Skeletal muscle tissue (tissue), 3 donors: ENCODE measurements at regions not wholly inside any gene's neighbourhood (a gene's known extent, or its start where the extent isn't known, plus 50 kb on each side); places are given as distances from the start of the nearest gene placed in this dataset.

Source experiments
- H3K27ac ChIP-seq: one replicate; pipeline ENCODE4 v1.7.0; 2013; ENCODE audit warnings: mild to moderate bottlenecking, low read depth, low read length, inconsistent platforms
- H3K27me3 ChIP-seq, 3 donors: one replicate each; pipeline ENCODE4 v1.7.0; 2013; ENCODE audit warnings: low read length in 3 of 3; ENCODE audit not compliant: control insufficient read depth in 3 of 3, insufficient read depth in 3 of 3
- H3K36me3 ChIP-seq, 3 donors: one replicate each; pipeline ENCODE4 v1.7.0; 2013; ENCODE audit warnings: low read length in 3 of 3; ENCODE audit not compliant: control insufficient read depth in 3 of 3, insufficient read depth in 3 of 3
- H3K4me1 ChIP-seq, 3 donors: one replicate each; pipeline ENCODE4 v1.7.0; 2013; ENCODE audit warnings: low read length in 3 of 3, mild to moderate bottlenecking in 3 of 3; ENCODE audit not compliant: control insufficient read depth in 3 of 3, insufficient read depth in 3 of 3
- H3K4me3 ChIP-seq, 3 donors: one replicate each; pipeline ENCODE4 v1.7.0; 2013; ENCODE audit warnings: low read length in 3 of 3
- H3K9ac ChIP-seq, 3 donors: one replicate each; pipeline ENCODE4 v1.7.0; 2013; ENCODE audit warnings: low read length in 3 of 3, mild to moderate bottlenecking in 3 of 3, moderate library complexity in 2 of 3, low read depth in 1 of 3
- H3K9me3 ChIP-seq, 3 donors: one replicate each; pipeline ENCODE4 v1.7.0; 2013; ENCODE audit warnings: low read length in 3 of 3; ENCODE audit not compliant: control insufficient read depth in 3 of 3
- donor health status: Osteomylitis.

- no peaks in the 10 kb centered on the region for H3K4me1 ChIP-seq
- no peak overlapping the region for H3K27ac ChIP-seq
- H3K9me3 ChIP-seq, result no peaks in the 10 kb centered on the region
- H3K9ac ChIP-seq, result no peak overlapping the region
- H3K27me3 ChIP-seq, result peaks cover 0 to 7% (median 0%) of the 10 kb centered on the region in 3 donors
- H3K36me3 ChIP-seq, result no peaks in the 10 kb centered on the region
- H3K4me3 ChIP-seq, result no peak overlapping the region
Observed at GRCh38 chr20:60338556-60338955, 380.3 kb downstream of the CDH26 start.

- Histone ChIP-seq H3K4me3 (no peak overlapping the region), H3K36me3 (no peaks in the 10 kb centered on the region), H3K27me3 (peaks cover 0 to 4% (median 0%) of the 10 kb centered on the region in 3 donors), H3K9me3 (no peaks in the 10 kb centered on the region), H3K9ac (no peak overlapping the region), H3K4me1 (no peaks in the 10 kb centered on the region), H3K27ac (no peak overlapping the region)
Observed at GRCh38 chr20:60339738-60340137, 381.5 kb downstream of the CDH26 start.

- H3K4me1 ChIP-seq, result no peaks in the 10 kb centered on the region
- no peak overlapping the region for H3K9ac ChIP-seq
- H3K27me3 ChIP-seq, result peaks cover 0 to 4% (median 0%) of the 10 kb centered on the region in 3 donors
- no peaks in the 10 kb centered on the region for H3K9me3 ChIP-seq
- no peak overlapping the region for H3K27ac ChIP-seq
- no peak overlapping the region for H3K4me3 ChIP-seq
- H3K36me3 ChIP-seq, result no peaks in the 10 kb centered on the region
Observed at GRCh38 chr20:60340232-60340631, 382.0 kb downstream of the CDH26 start.

- no peaks in the 10 kb centered on the region for H3K9me3 ChIP-seq
- H3K27ac ChIP-seq, result no peak overlapping the region
- no peaks in the 10 kb centered on the region for H3K4me1 ChIP-seq
- no peaks in the 10 kb centered on the region for H3K36me3 ChIP-seq
- H3K9ac ChIP-seq, result no peak overlapping the region
- H3K27me3 ChIP-seq, result peaks cover 0 to 4% (median 0%) of the 10 kb centered on the region in 3 donors
- H3K4me3 ChIP-seq, result no peak overlapping the region
Observed at GRCh38 chr20:60341062-60341461, 382.8 kb downstream of the CDH26 start.

GRCh38 chr20:60345106-60345505 lies 386.9 kb downstream of the CDH26 start:
- peaks cover 0 to 4% (median 0%) of the 10 kb centered on the region in 3 donors for H3K27me3 ChIP-seq

GRCh38 chr20:60349418-60349817 lies 391.2 kb downstream of the CDH26 start:
- Histone ChIP-seq H3K27me3 (no peaks in the 10 kb centered on the region), H3K27ac (no peak overlapping the region), H3K4me3 (no peak overlapping the region), H3K36me3 (no peaks in the 10 kb centered on the region), H3K4me1 (no peaks in the 10 kb centered on the region), H3K9me3 (no peaks in the 10 kb centered on the region), H3K9ac (no peak overlapping the region)

More at GRCh38 chr20:60345106-60345505, 386.9 kb downstream of the CDH26 start:
- Histone ChIP-seq H3K4me3 (no peak overlapping the region), H3K36me3 (no peaks in the 10 kb centered on the region), H3K9me3 (no peaks in the 10 kb centered on the region), H3K9ac (no peak overlapping the region), H3K4me1 (no peaks in the 10 kb centered on the region), H3K27ac (no peak overlapping the region)

GRCh38 chr20:60352017-60352416 lies 393.8 kb downstream of the CDH26 start:
- H3K36me3 ChIP-seq, result no peaks in the 10 kb centered on the region
- H3K4me1 ChIP-seq, result no peaks in the 10 kb centered on the region

GRCh38 chr20:60352596-60352995 lies 394.4 kb downstream of the CDH26 start:
- H3K27me3 ChIP-seq, result no peaks in the 10 kb centered on the region
- no peaks in the 10 kb centered on the region for H3K9me3 ChIP-seq
- no peak overlapping the region for H3K27ac ChIP-seq
- no peaks in the 10 kb centered on the region for H3K4me1 ChIP-seq
- H3K9ac ChIP-seq, result no peak overlapping the region
- no peaks in the 10 kb centered on the region for H3K36me3 ChIP-seq
- H3K4me3 ChIP-seq, result no peak overlapping the region

More at GRCh38 chr20:60352017-60352416, 393.8 kb downstream of the CDH26 start:
- Histone ChIP-seq H3K9me3 (no peaks in the 10 kb centered on the region), H3K27ac (no peak overlapping the region), H3K27me3 (no peaks in the 10 kb centered on the region), H3K9ac (no peak overlapping the region), H3K4me3 (no peak overlapping the region)

GRCh38 chr20:60354024-60354580 lies 395.9 kb downstream of the CDH26 start:
- Histone ChIP-seq H3K27ac (no peak overlapping the region), H3K36me3 (no peaks in the 10 kb centered on the region), H3K27me3 (no peaks in the 10 kb centered on the region), H3K9me3 (no peaks in the 10 kb centered on the region), H3K9ac (no peak overlapping the region), H3K4me1 (no peaks in the 10 kb centered on the region), H3K4me3 (no peak overlapping the region)

- Histone ChIP-seq H3K4me1 (no peaks in the 10 kb centered on the region), H3K27ac (no peak overlapping the region), H3K4me3 (no peak overlapping the region), H3K9ac (no peak overlapping the region), H3K36me3 (no peaks in the 10 kb centered on the region), H3K9me3 (no peaks in the 10 kb centered on the region), H3K27me3 (no peaks in the 10 kb centered on the region)
Observed at GRCh38 chr20:60358101-60358500, 399.9 kb downstream of the CDH26 start.
